ENCODE measurements at regions not wholly inside any gene's neighbourhood (a gene's known extent, or its start where the extent isn't known, plus 50 kb on each side); places are given as distances from the start of the nearest gene placed in this dataset.

DNA sequence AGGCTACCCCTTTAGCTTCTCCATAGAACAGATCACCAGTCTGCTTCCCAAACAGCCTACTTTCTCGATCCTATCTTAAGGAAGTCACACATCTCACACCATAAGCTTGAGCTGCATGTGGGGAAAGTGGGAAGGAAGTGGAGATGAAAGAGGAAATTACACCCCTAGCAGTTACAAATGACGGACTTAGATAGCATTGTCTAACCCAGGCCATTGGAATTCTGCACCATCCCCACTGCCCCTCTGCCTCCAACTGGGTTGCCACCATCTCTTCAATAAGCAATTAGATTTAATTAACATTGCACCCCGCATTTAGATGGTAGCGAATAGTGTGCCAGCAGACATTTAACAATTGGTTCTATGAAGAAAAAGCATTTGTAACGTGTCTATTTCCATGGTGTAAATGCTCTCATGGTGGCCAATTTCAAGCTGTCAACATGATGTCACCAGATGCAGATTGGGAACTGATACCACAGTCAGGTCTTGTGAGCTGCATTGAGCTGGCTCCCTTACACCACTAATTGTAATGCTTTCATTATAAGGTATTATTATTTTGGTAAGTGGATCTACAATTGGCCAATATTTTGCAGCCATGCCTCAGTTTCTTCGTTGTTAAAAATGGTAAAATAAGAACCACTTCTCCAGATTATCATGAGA lies 124.7 kb downstream of the CD24 start:
- FAIRE-seq (no peak), DNase-seq (ENCODE audit: insufficient read length, low spot score) (no peak)
- TF ChIP-seq POLR2A (IDR thresholded peaks at IDR 0.05; ENCODE audit: low read depth, low read length) = no peak

DNA sequence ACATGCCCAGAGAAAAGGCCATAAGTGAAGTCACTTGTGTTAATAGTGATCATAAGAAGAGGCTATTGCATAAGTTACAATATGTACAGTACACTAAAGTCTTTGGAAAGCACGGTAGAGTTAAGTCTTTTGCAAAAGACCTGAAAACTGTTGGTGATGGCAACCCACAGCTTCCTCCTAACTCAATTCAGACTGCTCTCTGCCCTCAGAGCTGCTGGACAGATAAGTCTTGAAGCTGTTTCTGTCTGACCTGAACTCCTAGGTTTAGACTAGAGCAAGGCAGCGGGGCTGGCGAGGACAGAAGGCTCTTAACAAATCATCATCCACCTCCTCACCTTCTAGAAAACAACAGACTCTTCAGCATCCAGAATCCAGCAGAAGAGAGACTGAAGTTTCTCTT lies 125.4 kb downstream of the CD24 start:
- no peak for FAIRE-seq
- TF ChIP-seq POLR2A (IDR thresholded peaks at IDR 0.05; ENCODE audit: low read depth, low read length) = no peak
- DNase-seq (ENCODE audit: insufficient read length, low spot score) = no peak

DNA sequence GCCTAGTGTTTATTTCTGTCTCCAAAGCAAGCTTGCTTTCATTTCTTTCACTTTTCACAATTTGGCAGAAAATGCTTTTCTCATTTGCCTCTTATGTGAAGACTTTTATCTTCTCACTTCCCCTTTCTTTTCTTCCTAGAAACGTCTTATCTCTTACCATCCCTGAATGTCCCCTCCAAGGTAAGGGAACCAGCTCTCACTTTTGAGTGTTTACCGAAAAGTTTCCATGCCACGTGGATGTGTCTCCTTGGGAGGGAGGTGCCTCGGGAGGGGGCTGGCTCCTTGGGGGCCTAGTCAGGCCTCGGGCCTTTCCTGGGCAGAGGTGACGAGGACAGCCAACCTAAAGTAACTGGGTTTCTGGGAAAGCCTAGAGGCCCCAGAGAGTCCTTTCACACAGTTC lies 127.4 kb downstream of the CD24 start:
- FAIRE-seq (no peak), DNase-seq (ENCODE audit: insufficient read length, low spot score) (no peak)
- TF ChIP-seq POLR2A (IDR thresholded peaks at IDR 0.05; ENCODE audit: low read depth, low read length) = no peak

DNA sequence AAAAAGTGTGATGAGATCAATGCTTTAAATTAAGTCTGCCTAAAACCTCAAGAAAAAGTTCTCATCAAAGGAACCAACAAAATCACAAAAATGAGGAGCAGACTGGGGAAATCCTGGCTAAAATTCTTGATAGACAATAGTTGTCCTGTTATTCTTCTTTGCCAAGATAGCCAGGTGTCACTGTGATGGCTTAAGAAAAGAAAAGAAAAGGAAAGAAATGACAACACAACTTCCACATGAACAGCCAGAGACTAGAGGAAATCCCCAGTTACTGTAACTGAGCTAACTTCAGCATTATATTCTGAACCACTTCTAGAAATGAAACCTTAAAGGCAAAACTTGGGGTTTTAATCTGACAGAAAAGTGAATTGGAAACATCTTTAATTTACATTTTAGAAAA lies 129.6 kb downstream of the CD24 start:
- no peak for FAIRE-seq
- DNase-seq (ENCODE audit: insufficient read length, low spot score) = no peak
- TF ChIP-seq POLR2A (IDR thresholded peaks at IDR 0.05; ENCODE audit: low read depth, low read length) = no peak

GRCh38 chr6:106832766-106833510 lies 141.6 kb downstream of the CD24 start:
- FAIRE-seq (no peak), DNase-seq (ENCODE audit: insufficient read length, low spot score) (no peak)
- no peak for TF ChIP-seq POLR2A (IDR thresholded peaks at IDR 0.05; ENCODE audit: low read depth, low read length)

- FAIRE-seq (no peak), DNase-seq (ENCODE audit: insufficient read length, low spot score) (no peak)
- TF ChIP-seq POLR2A (IDR thresholded peaks at IDR 0.05; ENCODE audit: low read depth, low read length) = no peak
Observed at GRCh38 chr6:106830930-106831329, 143.6 kb downstream of the CD24 start.

- DNase-seq (ENCODE audit: insufficient read length, low spot score) = no peak
- no peak for FAIRE-seq
- TF ChIP-seq POLR2A (IDR thresholded peaks at IDR 0.05; ENCODE audit: low read depth, low read length) = no peak
Observed at GRCh38 chr6:106829451-106829850, 145.1 kb downstream of the CD24 start.

GRCh38 chr6:106827081-106827480 lies 147.4 kb downstream of the CD24 start:
- no peak for FAIRE-seq

DNA sequence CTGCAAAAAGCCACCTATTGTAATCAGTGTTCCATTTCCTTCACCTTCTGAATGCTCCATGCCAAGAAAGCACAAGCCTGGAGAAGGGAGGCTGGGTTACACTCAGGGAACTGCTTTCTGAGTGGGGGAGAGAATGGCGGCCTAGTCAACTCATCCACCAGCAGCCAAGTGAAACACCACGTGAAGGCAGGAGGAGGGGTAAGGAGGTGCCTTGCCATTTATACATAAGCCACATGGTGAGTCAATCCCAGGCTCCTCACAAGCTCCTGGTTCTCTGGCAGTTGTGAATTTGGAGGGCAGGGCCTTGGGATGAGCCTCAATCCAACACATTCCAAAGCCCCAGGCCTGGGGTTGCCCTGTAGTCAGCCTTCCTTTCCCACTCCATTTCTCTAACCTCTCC lies 149.4 kb downstream of the CD24 start:
- FAIRE-seq (no peak), DNase-seq (ENCODE audit: insufficient read length, low spot score) (no peak)
- TF ChIP-seq POLR2A (IDR thresholded peaks at IDR 0.05; ENCODE audit: low read depth, low read length) = no peak

More at GRCh38 chr6:106827081-106827480, 147.4 kb downstream of the CD24 start:
- no peak for TF ChIP-seq POLR2A (IDR thresholded peaks at IDR 0.05; ENCODE audit: low read depth, low read length)
- no peak for DNase-seq (ENCODE audit: insufficient read length, low spot score)

DNA sequence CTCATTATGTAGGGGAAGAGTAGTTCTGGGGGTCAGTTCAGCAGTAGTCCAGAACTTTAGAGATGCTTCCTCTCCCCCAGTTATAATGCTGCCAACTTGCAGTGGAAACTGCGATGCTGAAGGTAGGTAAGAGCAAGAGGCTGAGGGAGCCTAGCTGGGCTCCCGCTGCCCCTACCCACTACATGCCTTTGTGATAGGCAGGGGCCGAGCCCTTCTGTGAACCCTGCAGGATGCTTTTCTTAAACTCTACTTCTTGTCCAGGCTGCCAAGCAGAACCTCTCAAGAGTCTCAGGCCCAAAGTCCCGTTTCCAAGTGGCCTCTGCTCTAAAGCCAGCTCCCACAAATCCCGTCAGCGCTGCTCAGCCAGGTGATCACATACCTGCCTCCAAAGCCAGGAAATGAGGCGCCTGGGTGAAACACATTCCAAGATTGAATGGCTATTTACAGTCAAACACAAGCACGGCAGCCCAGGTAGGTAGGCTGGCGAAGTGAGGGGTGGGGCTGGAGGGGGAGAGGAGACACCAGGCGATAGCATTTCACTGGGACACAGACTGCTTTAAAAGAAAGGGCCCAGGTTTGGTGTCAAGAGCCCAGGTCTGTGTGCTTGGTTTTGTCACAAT lies 150.7 kb downstream of the CD24 start:
- FAIRE-seq = no peak
- DNase-seq (ENCODE audit: insufficient read length, low spot score) = no peak
- no peak for TF ChIP-seq POLR2A (IDR thresholded peaks at IDR 0.05; ENCODE audit: low read depth, low read length)

DNA sequence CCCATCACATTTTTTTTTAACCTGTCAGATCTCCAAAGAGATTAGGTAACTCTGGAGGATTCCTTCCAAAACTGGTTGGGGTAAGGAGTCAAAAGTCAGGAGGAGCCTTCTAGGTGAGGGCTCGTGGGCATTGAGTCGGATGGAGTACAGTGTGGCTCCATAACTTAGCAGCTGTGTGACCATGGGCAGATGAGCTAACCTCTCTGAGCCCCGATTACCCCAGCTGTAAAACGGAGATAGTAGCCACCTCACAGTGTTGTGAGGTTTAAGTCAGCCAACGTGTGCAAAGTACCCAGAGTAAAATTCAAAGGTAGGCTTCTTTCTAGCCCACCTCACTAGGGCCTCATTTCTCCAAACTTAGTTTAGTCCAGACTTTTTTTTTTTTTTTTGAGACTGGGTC lies 151.5 kb downstream of the CD24 start:
- FAIRE-seq (no peak), DNase-seq (ENCODE audit: insufficient read length, low spot score) (no peak)
- no peak for TF ChIP-seq POLR2A (IDR thresholded peaks at IDR 0.05; ENCODE audit: low read depth, low read length)

DNA sequence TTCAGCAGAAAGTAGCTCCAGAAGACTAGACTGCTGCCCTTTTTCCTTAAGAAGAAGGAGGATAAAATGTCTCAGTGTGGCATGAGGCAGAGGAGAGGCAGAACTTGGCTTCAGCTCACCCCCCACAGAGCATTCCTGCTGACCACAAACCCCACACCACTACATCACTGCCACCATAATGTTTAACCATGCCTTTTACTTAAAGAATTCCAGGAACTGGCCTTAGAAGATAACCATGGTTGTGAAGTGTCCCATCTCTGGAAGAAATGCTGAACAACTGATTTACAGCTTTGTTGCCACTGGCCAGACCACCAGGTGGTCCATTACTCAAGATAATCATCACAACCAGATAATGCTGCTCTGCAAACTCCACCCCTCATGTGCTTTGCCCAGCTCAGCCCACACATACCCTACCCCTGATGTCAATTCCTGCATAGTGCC lies 154.1 kb downstream of the CD24 start:
- no peak for TF ChIP-seq POLR2A (IDR thresholded peaks at IDR 0.05; ENCODE audit: low read depth, low read length)
- DNase-seq (ENCODE audit: insufficient read length, low spot score) = peak; percentile 12
- FAIRE-seq = no peak

DNA sequence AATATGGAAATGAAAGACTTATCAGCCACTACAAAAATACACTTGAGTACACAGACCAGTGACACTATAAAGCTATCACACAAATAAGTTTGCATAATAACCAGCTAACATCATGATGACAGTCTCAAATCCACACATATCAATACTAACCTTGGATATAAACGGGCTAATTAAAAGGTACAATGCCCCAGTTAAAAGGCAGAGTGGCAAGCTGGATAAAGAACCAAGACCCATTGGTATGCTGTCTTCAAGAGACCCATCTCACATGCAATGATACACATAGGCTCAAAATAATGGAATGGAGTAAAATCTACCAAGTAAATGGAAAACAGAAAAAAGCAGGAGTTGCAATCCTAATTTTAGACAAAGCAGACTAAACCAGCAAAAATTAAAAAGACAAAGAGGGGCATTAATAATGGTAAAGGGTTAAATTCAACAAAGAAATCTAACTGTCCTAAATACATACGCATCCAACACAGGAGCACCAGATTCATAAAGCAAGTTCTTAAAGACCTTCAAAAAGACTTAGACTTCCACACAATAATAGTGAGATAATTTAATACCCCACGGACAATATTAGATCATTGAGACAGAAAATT lies 163.3 kb downstream of the CD24 start:
- FAIRE-seq (no peak), DNase-seq (ENCODE audit: insufficient read length, low spot score) (no peak)
- no peak for TF ChIP-seq POLR2A (IDR thresholded peaks at IDR 0.05; ENCODE audit: low read depth, low read length)

- FAIRE-seq (no peak), DNase-seq (ENCODE audit: insufficient read length, low spot score) (no peak)
- TF ChIP-seq POLR2A (IDR thresholded peaks at IDR 0.05; ENCODE audit: low read depth, low read length) = no peak
Observed at GRCh38 chr6:106808758-106809157, 165.8 kb downstream of the CD24 start.

All from H54 (cell line).